ENCODE measurements at regions not wholly inside any gene's neighbourhood (a gene's known extent, or its start where the extent isn't known, plus 50 kb on each side); places are given as distances from the start of the nearest gene placed in this dataset.

- no peak for TF ChIP-seq EZH2 (IDR thresholded peaks at IDR 0.05; ENCODE audit: low read depth)
- TF ChIP-seq, protein P1, sequence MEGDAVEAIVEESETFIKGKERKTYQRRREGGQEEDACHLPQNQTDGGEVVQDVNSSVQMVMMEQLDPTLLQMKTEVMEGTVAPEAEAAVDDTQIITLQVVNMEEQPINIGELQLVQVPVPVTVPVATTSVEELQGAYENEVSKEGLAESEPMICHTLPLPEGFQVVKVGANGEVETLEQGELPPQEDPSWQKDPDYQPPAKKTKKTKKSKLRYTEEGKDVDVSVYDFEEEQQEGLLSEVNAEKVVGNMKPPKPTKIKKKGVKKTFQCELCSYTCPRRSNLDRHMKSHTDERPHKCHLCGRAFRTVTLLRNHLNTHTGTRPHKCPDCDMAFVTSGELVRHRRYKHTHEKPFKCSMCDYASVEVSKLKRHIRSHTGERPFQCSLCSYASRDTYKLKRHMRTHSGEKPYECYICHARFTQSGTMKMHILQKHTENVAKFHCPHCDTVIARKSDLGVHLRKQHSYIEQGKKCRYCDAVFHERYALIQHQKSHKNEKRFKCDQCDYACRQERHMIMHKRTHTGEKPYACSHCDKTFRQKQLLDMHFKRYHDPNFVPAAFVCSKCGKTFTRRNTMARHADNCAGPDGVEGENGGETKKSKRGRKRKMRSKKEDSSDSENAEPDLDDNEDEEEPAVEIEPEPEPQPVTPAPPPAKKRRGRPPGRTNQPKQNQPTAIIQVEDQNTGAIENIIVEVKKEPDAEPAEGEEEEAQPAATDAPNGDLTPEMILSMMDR (conservative IDR thresholded peaks at IDR 0.05): no peak
Measured at GRCh38 chr18:25456334-25457010, 104.5 kb upstream of the ZNF521 start.

Measured in PC-9 (cell line).